H1 (cell line): ENCODE measurements at regions not wholly inside any gene's neighbourhood (a gene's known extent, or its start where the extent isn't known, plus 50 kb on each side); places are given as distances from the start of the nearest gene placed in this dataset.

ENCODE experiments used
- CTBP2 ChIP-seq: IDR thresholded peaks from 2 replicates; pipeline ENCODE4 v1.7.0; 2011; ENCODE audit warnings: borderline replicate concordance, mild to moderate bottlenecking, moderate library complexity, mixed read lengths, low read length; ENCODE audit not compliant: insufficient read depth, insufficient read length
- CTCF ChIP-seq, 3 experiments: IDR thresholded peaks; 1 replicate in 2 of 3; 2 replicates in 1 of 3; pipeline versions ENCODE4 v1.5.1 to v1.6.1; 2011; ENCODE audit warnings: low read length in 3 of 3, mild to moderate bottlenecking in 3 of 3, inconsistent platforms in 2 of 3, low read depth in 1 of 3, moderate library complexity in 1 of 3; ENCODE audit not compliant: insufficient read depth in 1 of 3; ENCODE audit errors: control extremely low read depth in 1 of 3
- SP2 ChIP-seq: IDR thresholded peaks from 2 replicates; pipeline ENCODE4 v1.6.1; 2012; ENCODE audit warnings: mild to moderate bottlenecking, low read length, inconsistent platforms
- TEAD4 ChIP-seq: IDR thresholded peaks from 2 replicates; pipeline ENCODE4 v1.6.1; 2012; ENCODE audit warnings: low read depth, low read length, inconsistent platforms, mixed read lengths
- ZNF274 ChIP-seq: IDR thresholded peaks from 2 replicates; pipeline ENCODE4 v1.7.0; 2012; ENCODE audit warnings: low read length, borderline replicate concordance; ENCODE audit errors: extremely low read depth

GRCh38 chr2:143950704-143951103 is 569.2 kb downstream of the ZEB2 start (continued):
- TF ChIP-seq CTCF (IDR thresholded peaks at IDR 0.05; ENCODE audit: control extremely low read depth in 1 of 3, insufficient read depth in 1 of 3, low read depth in 1 of 3, low read length in 3 of 3) (no peak), CTBP2 (no peak), TEAD4 (no peak), SP2 (no peak), ZNF274 (no peak)
